GM12891 (cell line): ENCODE measurements at regions not wholly inside any gene's neighbourhood (a gene's known extent, or its start where the extent isn't known, plus 50 kb on each side); places are given as distances from the start of the nearest gene placed in this dataset.
"Not testable (repeated sequence)": the region's sequence is repeated elsewhere in the genome, so short reads cannot be mapped to it uniquely, and the experiment has no call there.

Experiments used
- DNase-seq: peaks from one replicate; pipeline ENCODE4 v3.0.0; 2011; ENCODE audit warnings: low spot score; ENCODE audit not compliant: insufficient read length
- FAIRE-seq: peaks from 2 replicates; lab custom pipeline; 2011; peaks lifted over from hg19 to GRCh38; lab: Jason Lieb, UNC

DNA sequence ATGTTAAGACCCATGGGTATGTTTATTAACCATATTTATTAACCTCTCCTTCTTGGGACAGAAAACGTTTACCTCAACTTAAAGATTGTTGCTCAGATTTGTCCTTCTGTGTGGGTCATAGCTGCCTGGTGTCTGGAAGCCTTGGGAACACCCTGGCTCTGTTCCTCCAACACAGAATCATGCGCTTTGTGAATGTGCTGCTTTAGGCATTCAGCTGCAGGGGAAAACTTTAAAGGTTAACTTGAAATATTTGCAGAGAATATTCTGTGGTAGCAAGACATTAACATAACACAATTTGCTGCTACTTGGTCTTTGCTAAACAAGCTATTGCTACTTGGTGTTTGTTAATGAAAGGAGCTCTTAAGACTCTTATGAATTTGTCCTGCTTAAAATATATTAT, 50.5 kb upstream of the THOC3 start:
- FAIRE-seq, DNase-seq: not testable (repeated sequence)

DNA sequence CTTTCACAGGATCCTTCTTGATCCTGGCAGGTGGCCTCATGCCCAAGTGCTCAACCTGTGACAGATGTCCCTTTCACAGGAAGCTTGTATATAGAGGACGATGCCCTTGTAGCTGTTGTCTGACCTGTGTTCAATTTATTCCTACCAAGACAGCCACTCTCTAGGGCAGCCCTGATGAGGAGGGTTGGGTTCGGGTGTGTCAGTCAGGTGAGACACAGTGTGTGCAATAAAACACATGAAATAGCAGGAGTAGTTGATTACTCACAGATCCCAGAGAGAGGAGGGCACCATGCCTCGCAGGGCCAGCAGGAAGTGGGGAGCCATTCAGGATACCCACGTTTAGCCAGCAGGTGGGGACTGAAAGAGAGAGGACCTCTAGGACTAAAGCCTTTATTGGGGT, 52.7 kb upstream of the THOC3 start:
- not testable (repeated sequence) for DNase-seq, FAIRE-seq

DNA sequence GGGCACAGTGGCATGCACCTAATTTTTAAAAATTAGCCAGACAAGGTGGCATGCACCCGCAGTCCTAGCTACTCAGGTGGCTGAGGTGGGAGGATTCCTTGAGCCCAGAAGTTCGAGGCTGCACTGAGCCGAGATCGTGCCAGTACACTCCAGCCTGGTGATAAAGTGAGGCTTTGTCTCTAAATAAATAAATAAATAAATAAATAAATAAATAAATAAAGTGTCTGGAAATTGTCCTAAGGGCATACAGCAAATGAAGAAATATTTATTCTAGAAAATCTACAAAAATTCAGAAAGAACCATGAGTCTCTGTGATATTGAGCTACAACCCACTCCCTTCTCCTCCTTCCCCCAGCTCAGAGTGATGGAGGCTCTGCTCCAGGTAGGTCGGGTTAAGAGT, 55.4 kb upstream of the THOC3 start:
- DNase-seq, FAIRE-seq: not testable (repeated sequence)

DNA sequence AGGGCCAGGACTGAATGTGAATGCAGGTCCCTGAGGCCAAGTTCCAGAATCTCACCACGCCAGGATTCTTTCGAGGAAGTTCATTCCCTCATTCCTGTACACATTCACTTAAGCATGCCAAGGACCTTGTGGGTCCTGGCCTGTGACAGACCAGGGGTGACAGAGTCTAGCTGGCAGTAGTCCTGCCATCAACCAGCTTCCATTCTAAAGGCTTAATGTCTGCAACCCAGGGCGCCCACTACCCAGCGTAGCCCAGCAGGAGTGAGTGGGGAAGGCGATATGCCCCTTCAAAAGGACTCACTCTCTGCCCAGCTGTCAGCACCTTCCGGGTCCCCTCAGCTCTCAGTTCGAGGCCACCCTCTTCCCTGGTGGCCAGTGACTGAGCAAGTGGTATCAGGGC, 61.3 kb upstream of the THOC3 start:
- not testable (repeated sequence) for FAIRE-seq, DNase-seq

DNA sequence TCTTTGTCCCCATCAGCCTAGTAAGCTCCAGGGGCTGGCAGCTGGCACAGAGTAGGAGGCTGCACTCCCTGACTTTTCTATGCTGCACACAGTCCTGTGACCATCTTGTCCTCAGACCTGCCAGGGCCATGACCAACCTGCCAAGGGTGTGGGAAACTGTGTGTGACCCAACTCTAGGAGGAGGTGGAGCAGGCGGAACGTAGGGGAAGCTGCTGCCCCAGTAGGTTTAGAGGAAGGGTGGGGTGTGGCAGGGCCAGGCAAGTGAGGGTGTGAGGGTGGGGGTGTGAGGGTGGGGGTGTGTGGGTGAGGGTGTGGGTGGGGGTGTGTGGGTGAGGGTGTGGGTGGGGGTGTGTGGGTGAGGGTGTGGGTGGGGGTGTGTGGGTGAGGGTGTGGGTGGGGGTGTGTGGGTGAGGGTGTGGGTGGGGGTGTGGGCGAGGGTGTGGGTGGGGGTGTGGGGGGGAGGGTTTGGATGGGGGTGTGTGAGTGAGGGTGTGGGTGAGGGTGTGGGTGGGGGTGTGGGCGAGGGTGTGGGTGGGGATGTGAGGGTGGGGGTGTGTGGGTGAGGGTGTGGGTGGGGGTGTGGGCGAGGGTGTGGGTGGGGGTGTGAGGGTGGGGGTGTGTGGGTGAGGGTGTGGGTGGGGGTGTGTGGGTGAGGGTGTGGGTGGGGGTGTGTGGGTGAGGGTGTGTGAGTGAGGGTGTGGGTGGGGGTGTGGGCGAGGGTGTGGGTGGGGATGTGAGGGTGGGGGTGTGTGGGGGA, 62.4 kb upstream of the THOC3 start:
- DNase-seq, FAIRE-seq: not testable (repeated sequence)

DNA sequence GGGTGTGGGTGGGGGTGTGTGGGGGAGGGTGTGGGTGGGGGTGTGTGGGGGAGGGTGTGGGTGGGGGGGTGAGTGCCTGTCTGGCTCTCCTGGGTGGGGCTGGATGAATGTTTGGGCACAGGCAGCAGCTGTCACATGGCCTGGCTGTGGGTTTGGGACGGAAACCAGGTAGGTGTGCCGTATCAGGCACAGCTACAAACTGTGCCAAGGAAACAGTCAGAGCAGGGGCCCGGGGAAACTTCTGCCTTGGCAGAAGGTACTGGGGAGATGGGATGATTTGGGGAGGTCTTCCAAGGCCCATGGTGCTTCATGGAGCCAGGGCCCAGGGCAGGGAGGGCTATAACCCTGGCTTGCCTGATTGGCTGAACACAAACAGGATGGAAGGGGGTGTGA, 63.0 kb upstream of the THOC3 start:
- not testable (repeated sequence) for FAIRE-seq, DNase-seq

DNA sequence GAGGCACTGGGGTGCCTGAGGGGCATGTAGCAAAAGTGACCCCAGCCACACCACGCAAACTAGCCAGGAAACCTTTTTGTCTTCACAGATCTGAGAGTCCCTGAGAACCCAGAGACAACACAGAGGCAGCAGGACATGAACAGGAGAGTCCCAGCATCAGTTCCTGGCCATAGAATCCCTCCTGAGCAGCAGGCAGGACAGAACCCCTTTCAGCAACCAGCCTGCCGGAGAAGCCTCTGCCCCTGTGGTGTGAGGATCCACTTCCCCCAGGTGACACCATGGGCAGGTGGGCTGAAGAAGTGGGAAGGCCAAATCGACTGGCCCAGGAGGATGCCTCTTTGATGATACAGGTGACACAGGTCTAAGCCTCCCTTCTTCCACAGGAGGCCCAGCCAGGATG, 65.1 kb upstream of the THOC3 start:
- FAIRE-seq, result not testable (repeated sequence)

DNA sequence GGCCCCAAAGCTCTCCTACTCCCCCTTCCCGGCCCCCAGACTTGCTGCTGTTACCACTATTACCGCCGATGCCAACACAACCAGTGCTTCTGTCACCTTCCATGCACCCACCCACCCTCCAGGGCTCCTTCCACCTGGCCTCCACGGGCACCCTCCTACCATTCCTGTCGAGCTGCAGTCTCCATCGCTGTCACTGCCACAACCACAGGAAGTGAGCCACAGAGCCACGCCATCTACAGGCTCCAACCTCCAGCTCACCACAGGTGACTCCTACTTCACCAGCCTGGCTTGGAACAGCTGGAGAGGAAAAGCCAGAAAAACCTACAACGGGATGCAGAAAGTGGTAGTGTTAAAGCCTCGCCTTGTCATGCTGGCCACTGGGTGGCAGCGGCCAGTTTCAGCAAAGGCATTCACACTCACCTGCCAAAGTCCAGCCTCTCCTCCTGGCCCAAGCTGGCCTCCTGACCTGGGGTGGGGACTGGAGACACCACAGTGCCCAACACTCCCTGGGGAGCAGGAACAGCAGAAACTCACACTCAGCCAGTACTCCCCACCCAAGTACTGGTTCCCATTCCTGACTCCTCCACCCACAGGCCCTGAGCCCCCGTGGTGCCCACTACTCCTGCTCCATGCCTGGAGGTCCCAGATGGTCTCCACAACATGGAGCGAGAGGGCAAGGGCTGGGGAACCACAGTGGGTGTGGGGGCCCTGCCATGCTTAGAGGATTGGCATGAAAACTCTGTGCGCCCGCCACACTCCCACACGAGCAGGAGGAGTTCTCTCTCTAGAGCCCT, 66.5 kb upstream of the THOC3 start:
- peak; percentile 86 for FAIRE-seq
- DNase-seq, result not testable (repeated sequence)

More for the DNA sequence above, 65.1 kb upstream of the THOC3 start:
- DNase-seq, result not testable (repeated sequence)

DNA sequence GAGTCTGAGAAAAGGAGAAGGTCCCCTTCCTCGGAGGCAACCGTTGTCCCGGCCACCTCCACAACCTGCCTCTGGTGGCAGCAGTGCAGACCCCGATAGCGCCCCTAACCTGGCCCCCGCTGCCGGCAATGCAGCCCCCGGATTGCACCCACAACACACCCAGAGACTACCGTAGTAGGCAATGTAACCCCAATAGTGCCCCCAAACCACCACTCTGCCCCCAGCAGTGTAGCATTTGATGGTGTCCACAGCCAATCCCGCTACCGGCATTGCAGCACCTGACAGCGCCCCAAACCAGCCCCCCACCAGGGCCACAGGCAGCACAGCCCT, 67.1 kb upstream of the THOC3 start:
- not testable (repeated sequence) for FAIRE-seq, DNase-seq

DNA sequence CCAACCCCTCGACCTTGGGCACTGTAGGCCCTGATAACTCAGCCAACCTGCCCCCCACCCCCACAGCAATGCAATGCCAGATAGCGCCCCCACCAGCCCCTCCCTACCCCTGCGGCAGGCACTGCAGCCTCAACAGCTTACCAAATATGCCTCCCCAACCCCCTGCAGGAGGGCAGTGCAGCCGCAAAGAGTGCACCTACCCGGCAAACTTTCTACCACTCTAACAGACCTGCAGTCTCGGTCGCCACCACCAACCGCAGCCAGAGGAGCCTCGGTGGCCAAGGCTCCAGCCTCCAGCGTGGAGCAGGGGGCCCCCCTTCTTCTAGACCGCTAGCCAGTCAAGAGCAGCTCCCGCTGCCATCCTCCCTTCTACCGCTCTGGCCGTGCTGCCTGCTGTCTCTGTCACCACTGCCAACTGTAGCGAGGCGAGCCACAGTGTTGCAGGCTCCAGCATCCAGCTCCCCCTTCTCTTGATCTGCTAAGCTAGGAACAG, 67.7 kb upstream of the THOC3 start:
- DNase-seq, FAIRE-seq: not testable (repeated sequence)

DNA sequence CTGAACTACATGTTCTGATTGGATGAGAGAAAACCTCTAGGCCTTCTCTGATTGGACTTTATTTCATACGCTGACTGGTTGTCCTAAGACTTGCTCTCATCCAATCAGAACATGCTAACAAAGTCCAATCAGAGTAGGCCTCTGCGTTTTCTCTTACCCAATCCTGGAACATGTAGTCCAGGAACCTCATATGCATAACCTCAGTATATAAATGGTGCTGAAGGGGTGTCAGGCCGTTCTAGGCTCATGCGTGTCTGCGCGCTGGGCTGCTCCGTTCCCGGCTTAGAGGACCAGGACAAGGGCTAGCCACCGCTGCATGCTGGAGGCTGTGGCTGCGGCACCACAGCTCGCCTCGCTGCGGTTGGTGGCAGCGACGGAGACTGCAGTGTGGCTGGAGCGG, 68.3 kb upstream of the THOC3 start:
- FAIRE-seq, DNase-seq: not testable (repeated sequence)

DNA sequence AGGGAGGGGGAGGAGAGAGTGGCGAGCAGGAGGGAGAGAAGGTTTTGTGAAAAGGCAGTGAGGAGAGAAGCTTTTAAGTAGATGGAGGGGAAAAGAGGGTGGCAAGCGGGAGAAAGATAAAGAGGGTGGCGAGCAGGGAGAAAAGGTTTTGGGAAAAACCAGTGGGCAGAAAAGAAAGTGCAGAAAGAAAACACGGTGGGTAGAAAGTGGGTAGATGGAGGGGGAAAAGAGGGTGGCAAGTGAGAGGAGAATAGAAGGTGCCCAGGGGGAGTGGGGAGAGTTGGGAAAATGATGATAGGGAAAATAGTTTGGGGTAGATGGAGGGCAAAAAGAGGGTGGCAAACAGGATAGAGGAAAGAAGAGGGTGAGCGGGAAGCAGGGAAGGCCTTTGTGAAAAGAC, 69.1 kb upstream of the THOC3 start:
- FAIRE-seq, DNase-seq: not testable (repeated sequence)

DNA sequence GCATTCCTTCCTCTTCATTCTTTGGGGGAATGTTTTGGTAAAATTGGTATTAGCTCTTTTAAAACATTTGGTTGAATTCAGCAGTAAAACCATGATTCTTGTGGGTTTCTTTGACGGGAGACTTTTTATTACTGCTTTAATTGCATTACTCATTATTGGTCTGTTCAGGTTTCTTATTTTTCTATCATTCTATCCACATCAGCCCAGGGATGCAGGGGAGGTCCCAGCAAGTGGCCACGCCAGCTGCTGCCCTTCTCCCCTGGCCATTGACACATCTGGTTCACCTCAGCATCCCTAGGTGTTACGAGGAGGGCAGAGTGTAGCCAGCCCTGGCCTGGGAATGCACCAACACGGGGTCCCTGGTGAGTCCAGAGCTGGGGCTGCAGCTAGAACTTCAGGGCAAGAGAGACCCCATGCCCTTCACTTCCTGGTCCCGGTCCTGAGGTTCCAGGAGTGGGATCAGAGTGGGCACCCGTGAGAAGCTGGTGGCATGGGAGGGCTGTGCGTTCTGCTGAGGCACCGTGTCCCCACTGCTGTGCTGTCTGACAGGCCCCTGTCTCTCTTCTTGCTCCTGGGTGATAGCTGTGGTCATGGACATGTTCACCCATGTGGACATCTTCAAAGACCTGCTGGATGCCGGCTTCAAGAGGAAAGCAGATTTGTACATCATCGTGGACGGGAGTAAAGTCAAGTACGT, 72.1 kb upstream of the THOC3 start:
- not testable (repeated sequence) for DNase-seq, FAIRE-seq

DNA sequence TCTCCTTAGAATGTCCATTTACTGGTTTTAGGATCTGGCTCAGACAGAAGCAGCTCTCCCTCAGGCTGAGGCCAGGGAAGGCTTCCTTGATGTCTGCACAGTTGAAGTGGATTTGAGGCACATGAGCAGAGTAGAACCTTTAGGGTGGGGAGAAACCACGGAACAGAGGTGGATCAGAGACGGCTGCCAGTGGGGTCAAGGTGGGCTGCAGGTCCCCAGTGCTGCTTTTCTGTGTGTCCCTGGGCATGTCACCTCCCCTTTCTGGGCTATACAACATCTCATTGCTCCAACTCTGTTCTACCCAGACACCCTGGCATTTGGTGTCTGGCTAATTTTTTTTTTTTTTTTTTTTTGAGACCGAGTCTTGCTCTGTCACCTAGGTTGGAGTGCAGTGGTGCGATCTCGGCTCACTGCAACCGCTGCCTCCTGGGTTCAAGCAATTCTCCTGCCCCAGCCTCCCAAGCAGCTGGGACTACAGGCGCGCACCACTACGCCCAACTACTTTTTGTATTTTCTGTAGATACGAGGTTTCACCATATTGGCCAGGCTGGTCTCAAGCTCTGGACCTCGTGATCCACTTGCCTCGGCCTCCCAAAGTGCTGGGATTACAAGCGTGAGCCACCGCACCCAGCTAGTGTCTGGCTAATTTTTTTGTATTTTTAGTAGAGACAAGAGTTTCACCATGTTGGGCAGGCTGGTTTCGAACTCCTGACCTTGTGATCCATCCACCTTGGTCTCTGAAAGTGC, 73.3 kb upstream of the THOC3 start:
- DNase-seq, result peak; percentile 2
- not testable (repeated sequence) for FAIRE-seq

DNA sequence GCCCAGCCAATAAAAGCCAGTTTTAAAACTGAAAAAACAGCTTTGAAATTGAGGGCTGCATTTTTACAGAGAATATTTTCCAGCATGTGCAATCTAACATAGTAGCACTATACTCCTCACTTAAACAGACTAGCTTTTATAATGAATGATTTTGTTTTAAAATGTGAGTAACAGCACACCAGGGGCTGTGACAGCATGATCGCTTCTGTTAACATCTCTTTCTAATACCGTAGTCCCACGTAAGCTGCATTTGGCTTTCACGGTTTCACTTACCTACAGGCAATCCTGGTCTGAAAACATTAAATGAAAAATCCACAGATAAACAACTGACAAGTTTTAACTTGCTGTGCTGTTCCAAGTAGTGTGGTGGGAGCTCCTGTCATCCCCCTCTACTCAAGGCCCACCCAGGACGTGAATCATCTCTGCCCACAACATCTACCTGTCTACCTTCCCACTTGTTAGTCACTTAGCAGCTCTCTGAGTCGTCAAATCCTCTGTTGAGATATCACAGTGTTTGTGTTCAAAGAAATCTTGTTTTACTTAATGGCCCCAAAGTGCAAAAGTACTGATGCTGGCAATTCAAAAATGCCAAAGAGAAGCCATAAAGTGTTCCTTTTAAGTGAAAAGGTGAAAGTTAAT, 74.0 kb upstream of the THOC3 start:
- FAIRE-seq, DNase-seq: not testable (repeated sequence)

DNA sequence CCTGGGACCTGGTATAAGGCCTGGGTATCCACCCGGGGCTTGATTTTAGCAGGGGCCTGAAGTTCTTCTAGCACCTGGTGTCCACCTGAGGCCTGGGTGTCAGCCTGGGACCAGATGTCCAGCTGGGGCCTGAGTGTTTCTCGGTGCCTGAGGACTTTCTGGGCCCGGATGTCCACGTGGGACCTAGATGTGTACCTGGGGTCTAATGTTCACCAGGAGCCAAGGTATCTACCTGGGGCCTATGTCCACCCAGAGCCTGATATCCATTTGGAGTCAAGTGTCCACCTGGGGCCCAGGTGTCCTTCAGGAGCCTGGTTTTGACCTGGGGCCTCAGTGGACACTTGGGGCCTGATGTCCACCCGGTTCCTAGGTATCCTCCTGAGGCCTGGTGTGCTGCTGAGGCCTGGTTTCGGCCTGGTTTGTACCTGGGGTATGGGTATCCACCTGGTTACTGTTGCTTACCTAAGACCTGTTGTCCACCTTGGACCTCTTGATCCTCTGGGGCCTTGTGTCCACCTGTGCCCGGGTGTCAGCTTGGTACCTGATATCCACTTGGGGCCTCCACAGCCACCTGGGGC, 75.2 kb upstream of the THOC3 start:
- DNase-seq, FAIRE-seq: not testable (repeated sequence)

DNA sequence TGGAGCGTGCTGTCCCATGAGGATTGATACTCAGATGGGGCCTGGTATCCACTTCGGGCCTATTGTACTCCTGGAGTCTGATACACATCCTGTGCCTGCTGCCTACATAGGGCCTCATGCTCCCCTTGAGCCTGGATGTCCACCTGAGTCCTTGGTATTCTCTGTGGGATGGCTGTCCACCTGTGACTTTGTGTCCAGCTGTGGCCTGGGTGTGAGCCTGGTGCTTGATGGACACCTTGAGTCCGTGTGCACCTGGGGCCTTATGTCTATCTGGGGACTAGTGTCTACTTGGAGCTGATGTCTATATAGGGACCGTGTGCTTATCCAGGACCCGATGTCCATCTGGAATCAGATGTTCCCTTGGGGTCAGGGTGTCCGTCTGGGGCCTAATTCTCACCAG, 75.9 kb upstream of the THOC3 start:
- not testable (repeated sequence) for DNase-seq, FAIRE-seq

DNA sequence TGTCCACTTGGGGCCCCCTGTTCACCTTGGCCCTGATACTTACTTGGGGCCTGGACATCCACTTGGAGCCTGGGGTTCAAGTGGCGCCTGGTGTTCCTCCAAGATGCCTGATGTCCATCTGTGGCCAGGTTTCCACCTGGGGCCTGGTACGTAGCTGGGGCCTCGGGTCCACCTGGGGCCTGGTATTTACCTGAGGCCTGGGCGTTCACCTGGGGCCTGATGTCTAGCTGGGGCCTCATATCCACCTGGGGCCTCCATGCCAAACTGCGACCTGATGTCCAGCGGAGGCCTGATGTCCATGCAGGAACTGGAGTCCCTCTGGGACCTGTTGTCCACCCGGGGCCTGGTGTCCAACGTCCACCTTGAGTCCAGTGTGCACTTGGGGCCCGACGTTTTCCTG, 76.3 kb upstream of the THOC3 start:
- DNase-seq, FAIRE-seq: not testable (repeated sequence)
